GM03348 (cell line): ENCODE measurements at regions not wholly inside any gene's neighbourhood (a gene's known extent, or its start where the extent isn't known, plus 50 kb on each side); places are given as distances from the start of the nearest gene placed in this dataset.
"Not testable (repeated sequence)": the region's sequence is repeated elsewhere in the genome, so short reads cannot be mapped to it uniquely, and the experiment has no call there.

Experiments
- DNase-seq: peaks from one replicate; pipeline ENCODE4 v3.0.0; 2012; ENCODE audit warnings: low spot score

- DNase-seq = no peak
These were observed 116.7 kb downstream of the SOX4 start for GRCh38 chr6:21710216-21710615.

- DNase-seq = no peak
These were observed 117.5 kb downstream of the SOX4 start for GRCh38 chr6:21710908-21711627.

- no peak for DNase-seq
These were observed 118.7 kb downstream of the SOX4 start for GRCh38 chr6:21712213-21712612.

GRCh38 chr6:21713481-21713880 is 119.9 kb downstream of the SOX4 start:
- no peak for DNase-seq

GRCh38 chr6:21715180-21715579 is 121.6 kb downstream of the SOX4 start:
- no peak for DNase-seq

- DNase-seq = no peak
These were observed 129.0 kb downstream of the SOX4 start for GRCh38 chr6:21722510-21722909.

GRCh38 chr6:21726676-21727075 is 133.1 kb downstream of the SOX4 start:
- no peak for DNase-seq

- no peak for DNase-seq
These were observed 134.6 kb downstream of the SOX4 start for GRCh38 chr6:21728141-21728540.

GRCh38 chr6:21729431-21729830 is 135.9 kb downstream of the SOX4 start:
- no peak for DNase-seq

- no peak for DNase-seq
These were observed 137.0 kb downstream of the SOX4 start for GRCh38 chr6:21730533-21730932.

- peak; percentile 36 for DNase-seq
These were observed 138.0 kb downstream of the SOX4 start for GRCh38 chr6:21731411-21732031.

- not testable (repeated sequence) for DNase-seq
These were observed 138.6 kb downstream of the SOX4 start for GRCh38 chr6:21732032-21732730.

- no peak for DNase-seq
These were observed 139.2 kb downstream of the SOX4 start for GRCh38 chr6:21732731-21733130.

- DNase-seq = no peak
These were observed 139.8 kb downstream of the SOX4 start for GRCh38 chr6:21733311-21733710.

- DNase-seq = no peak
These were observed 140.7 kb downstream of the SOX4 start for GRCh38 chr6:21734204-21734603.

- DNase-seq = no peak
These were observed 144.9 kb downstream of the SOX4 start for GRCh38 chr6:21738180-21739094.

GRCh38 chr6:21739241-21739640 is 145.7 kb downstream of the SOX4 start:
- no peak for DNase-seq

GRCh38 chr6:21739838-21740237 is 146.3 kb downstream of the SOX4 start:
- DNase-seq = no peak

GRCh38 chr6:21740376-21741124 is 147.0 kb downstream of the SOX4 start:
- no peak for DNase-seq

- no peak for DNase-seq
These were observed 147.9 kb downstream of the SOX4 start for GRCh38 chr6:21741221-21742109.
